CD4-positive, alpha-beta T cell treated with Interleukin-6 for 4 hours (primary cell): ENCODE measurements at regions not wholly inside any gene's neighbourhood (a gene's known extent, or its start where the extent isn't known, plus 50 kb on each side); places are given as distances from the start of the nearest gene placed in this dataset.
"Not testable (repeated sequence)": the region's sequence is repeated elsewhere in the genome, so short reads cannot be mapped to it uniquely, and the experiment has no call there.

ENCODE experiments used
- DNase-seq: peaks from one replicate; pipeline ENCODE4 v3.0.0-alpha.2; 2020; ENCODE audit warnings: mixed read lengths

GRCh38 chr5:39579750-39580149 lies 155.0 kb upstream of the DAB2 start:
- no peak for DNase-seq

DNA sequence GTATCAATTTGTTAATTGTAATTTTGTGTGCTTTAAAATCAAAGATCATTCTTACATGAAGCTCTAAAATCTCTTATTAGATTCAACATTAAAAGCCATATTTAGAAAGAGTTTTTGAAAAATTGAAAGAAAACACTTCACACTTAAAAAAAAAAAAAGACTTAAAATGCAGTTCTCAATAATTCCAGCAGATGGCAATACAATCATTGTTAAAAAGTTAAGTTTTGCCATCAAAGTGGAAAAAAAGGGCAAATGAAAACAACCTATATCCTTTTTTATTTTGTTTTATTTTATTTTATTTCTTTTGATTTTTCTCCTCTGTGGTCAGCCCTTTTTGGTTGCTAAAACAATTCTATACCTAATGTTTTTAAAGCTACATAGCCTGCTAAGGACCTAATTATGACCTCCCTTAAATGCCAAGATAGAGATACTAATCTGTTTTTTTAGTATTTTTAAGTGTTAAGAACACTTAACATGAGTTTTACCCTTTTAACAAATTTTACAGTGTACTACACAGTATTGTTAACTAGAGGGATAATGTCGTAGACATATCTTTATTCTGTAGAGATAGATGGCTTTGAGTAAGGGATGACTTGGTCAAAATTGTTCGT lies 154.2 kb upstream of the DAB2 start:
- DNase-seq, result no peak

GRCh38 chr5:39577529-39577928 lies 152.7 kb upstream of the DAB2 start:
- no peak for DNase-seq

DNA sequence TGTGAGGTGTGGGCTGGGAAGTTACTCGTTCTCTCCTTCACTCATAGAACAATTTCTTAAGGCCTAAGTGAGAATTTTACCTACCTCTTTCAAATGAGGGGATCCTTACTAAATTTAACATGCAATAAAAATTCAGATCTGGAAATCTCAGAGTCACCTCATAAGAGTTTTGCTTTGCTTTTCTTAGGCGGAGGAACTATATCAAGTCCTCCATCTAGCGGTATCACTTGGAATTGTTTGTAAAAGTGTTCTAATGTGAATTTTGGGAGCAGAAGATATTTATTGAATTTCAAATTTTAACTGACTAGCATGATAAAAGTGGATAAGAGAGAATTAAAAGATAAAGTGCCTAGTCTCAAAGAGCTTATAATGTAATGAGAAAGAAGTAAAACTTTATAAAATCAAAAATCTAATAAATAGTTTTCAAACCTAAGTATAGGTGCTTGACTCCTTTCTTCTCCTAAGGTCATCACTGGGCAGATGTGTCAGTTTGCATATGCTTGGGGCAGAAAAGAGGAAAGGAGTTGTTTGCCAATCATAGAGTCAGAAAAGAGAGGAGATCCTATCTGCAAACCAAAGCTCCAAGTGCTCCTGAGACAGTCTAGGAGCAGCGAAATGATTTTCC lies 145.7 kb upstream of the DAB2 start:
- no peak for DNase-seq

DNA sequence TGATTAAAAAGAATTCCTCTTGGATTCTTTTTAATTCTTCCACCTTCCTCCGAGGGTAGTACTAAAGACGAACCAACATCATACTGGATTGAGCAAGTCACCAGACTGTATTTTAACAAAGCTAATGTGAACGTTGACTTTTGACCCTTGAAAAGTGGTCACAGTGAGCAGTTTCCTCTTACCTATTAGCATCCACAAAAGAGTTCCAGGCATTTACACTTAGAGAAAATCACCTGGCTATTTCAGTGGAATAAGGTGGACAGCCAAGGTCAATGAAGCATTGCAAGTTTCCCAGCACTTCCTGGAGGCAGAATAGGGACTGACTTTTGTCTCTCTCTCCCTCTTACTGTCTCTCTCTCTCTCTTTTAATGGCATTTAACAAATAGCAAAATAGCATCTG lies 145.1 kb upstream of the DAB2 start:
- DNase-seq, result no peak

DNA sequence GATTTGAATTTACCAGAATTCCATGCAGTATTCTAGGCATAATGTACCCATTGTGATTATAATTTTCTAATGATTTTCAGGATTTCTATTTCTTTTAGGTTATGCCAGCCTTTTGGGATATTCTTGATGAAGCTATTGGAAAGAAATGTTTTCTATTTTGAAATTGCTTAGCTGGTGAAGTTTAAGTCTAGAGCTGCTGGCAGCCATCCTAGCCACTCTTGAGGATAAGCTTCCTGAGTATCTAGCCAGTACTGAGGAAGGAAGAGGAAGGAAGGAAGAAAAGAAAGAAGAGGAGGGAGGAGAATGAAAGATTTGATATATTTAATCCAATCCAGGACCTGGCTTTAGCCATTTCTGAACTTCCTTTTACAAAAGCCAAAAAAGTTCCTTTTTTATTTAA lies 142.1 kb upstream of the DAB2 start:
- no peak for DNase-seq

GRCh38 chr5:39566029-39566428 lies 141.2 kb upstream of the DAB2 start:
- DNase-seq, result no peak

DNA sequence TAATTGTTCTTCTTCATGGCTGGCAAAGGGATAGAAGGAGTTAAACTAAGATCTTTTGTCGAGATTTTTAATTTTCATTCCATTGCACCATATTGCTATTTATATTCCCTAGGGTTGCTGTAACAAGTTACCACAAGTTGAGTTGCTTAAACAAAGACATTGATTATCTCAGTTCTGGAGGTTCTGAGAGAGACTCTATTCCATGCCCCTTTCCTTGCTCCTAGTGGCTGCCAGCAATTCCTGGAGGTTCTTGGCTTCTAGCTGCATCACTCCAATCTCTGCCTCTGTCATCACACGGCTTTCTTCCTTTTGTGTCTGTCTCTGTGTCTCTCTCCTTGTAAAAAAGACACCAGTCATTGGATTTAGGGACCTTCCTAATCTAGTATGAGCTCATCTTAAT lies 136.6 kb upstream of the DAB2 start:
- DNase-seq, result no peak

DNA sequence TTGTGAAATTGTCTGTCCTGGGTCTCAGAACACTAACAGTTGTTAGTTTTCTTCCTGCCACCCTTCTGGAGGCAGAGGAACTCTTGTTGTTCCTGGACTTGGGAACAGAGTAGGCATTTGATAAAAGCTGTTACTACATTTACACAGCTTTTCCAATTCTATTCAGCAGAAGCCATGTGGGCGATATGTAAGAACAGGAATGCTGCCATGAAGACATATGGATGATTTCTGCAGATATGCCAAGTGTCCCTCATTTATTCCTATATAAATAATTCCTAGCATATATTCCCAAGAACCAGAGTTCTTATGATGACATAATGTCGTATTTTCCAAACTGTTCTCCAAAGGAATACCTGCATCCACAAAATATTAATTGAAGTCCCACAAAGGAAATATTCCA lies 135.9 kb upstream of the DAB2 start:
- DNase-seq, result no peak

GRCh38 chr5:39559923-39560322 lies 135.1 kb upstream of the DAB2 start:
- no peak for DNase-seq

GRCh38 chr5:39558541-39558940 lies 133.8 kb upstream of the DAB2 start:
- DNase-seq, result no peak

GRCh38 chr5:39555788-39556187 lies 131.0 kb upstream of the DAB2 start:
- no peak for DNase-seq

DNA sequence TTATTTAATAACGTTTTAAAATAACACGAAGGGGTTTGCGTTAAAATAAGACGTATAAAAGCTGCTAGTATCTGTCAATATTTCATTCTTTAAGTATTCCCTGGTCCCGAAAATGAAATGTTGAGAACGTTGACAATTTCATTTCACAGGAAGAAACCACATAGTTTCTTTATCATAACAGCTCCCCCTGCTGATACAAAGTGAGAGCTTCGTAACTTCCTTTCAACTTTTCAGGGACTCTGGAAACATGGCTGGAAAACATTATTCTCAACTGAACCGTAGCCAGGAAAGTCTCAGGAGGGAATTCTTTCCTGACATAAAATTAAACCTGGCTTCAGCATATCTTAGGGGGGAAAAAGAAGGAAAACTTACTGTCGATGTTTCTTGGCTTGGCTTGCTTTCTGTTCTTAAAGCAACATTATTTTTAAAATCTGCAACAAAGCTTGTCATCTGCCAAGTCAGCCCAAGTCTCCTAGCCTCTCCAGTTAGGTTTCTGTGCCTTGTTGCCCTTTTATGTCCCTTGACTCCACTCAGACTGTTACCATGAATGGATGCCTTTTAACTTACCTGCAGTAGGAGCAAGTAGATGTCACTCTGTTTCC lies 122.9 kb upstream of the DAB2 start:
- DNase-seq, result peak; percentile 17

- no peak for DNase-seq
Observed at GRCh38 chr5:39544941-39545340, 120.2 kb upstream of the DAB2 start.

DNA sequence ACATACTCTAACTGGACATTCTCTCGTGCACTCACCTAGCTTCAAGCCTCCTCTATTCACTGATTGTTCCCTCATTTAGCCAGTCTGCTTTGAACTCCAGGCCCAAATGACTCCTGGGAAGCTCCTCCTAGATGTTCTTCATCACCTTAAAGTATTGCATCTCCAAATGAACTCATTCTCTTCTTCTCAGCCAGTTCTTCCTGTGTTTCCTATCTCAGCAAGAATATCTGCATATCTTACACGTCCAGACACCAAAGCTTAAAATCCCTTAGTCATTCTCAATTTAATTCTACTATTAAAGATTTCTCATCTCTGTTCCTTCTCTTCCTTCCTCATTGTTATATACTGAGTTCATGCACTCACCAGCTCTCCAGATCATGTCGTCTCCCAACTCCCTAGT lies 118.6 kb upstream of the DAB2 start:
- DNase-seq, result no peak

DNA sequence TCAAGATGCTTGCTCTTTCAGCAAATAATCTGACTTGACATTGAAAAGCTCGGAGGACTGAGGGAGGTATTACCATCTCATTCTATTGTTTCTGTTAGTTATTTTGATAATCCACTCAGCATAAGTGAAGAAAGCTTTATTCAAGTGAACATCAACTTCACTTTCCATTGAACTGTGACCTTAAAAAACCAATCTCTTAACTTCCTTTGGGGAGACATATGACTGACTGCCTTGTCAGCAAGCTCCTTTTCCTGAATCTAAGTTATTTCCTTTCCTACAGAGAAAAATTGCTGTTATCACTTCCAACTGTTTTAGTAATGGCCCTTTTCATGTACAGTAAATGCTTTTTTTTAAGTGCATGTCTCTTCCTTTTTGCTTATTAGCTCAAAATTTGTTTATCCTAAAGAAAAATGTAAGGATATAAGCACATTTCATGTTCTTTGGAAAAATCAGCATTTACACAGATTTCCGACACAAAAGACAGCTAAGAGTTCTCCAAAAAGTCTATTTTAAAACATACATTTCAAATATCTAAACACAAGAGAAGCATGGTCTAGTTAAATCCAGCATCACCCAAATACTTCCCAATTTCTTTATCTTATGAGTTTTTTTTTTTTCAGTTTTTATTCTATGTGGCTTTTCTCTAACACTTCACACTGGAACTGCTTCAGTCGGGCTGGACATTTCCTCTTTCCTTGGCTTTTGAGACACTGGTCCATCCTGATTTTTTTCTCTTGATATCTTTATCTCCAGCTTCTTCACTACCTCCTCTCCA lies 117.9 kb upstream of the DAB2 start:
- no peak for DNase-seq

- no peak for DNase-seq
Observed at GRCh38 chr5:39541920-39542319, 117.1 kb upstream of the DAB2 start.

GRCh38 chr5:39539470-39539869 lies 114.7 kb upstream of the DAB2 start:
- DNase-seq, result no peak

- no peak for DNase-seq
Observed at GRCh38 chr5:39534690-39535089, 109.9 kb upstream of the DAB2 start.

DNA sequence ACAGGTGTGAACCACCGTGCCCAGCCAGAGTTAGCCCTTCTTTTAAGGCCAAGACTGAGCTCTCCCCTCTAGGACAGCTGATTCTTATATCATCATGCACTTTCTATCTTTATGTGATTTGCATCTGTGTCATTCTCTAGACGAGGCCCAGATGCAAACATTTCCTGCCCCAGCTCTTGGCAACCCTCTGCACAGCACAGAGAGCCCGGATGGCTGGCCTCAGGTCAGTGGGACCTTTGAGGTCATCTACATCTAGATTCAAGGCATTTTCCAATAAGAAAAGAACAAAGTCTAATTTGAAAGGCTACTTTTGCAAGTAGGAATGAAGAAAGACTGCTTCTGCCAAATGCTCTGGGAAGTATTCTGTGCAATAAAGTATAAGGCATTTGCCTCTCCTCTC lies 109.0 kb upstream of the DAB2 start:
- no peak for DNase-seq

DNA sequence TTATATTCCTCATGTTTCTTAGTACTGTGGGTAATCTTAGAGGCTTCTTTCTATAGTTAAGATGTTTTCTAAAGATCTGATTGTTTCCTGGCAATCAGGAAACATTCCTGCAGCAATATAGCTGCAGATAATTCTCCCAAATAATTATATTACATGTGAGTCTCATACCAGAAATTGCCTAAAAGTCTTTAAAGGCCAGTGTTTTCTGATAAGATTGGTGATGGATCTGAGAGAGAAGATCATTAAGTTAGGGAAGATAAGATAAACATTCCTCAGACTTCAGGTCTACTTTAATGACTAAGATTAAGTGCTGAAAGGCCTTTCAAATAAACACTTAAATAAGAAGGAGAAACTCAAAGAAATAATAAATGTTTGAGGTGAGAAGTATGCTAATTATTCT lies 107.7 kb upstream of the DAB2 start:
- DNase-seq, result no peak

DNA sequence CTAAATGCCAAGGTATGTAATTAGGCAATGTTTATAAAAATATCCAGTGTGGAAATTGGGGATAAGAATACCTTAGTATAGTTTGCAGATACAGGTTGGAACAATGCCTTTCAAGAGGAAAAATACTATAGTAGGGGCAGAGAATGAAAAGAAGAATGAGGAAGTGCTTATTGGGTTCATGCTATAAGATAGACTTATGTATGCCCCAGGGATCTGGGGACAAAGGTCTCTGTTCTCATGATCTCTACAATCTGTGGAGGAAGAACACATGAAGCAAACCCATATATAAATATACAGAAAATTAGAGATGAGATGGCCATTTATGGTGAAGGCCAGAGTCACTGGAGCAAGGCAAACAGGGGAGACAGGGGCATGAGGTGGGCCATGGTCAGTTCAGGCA lies 106.5 kb upstream of the DAB2 start:
- DNase-seq, result no peak

DNA sequence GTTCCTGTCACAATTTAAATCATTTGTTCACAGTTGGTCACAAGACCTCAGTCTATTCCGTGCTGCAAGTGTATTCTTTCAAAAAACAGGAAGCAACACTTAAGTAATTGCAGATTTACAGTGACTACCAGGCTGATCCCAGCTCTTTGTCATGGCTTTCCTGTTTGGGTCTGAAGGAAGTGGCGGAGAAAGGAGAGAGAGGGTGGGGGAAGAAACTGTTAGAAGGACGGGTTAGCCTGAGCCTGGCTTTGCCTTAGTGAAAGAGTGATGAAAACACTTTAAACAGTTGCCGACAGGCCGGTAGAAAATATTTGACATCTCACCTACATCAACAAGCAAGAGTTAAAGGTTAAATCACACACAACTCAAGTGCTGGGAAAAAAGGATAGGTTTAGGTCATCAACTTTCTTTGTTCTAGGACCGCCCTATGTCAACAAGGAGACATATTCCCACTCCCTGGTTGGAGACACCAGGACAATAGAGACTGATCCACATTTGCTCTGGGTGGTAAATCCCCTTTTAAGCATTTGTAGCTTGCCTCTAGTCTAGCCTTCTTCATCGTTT lies 102.2 kb upstream of the DAB2 start:
- DNase-seq, result no peak

- not testable (repeated sequence) for DNase-seq
Observed at GRCh38 chr5:39525781-39526180, 101.0 kb upstream of the DAB2 start.
